ENCODE measurements at regions not wholly inside any gene's neighbourhood (a gene's known extent, or its start where the extent isn't known, plus 50 kb on each side); places are given as distances from the start of the nearest gene placed in this dataset.
A peak's percentile ranks its signal among the peaks of the same experiment; 100 is the strongest.
"Not testable (repeated sequence)": the region's sequence is repeated elsewhere in the genome, so short reads cannot be mapped to it uniquely, and the experiment has no call there.

- not testable (repeated sequence) for H3K4me3 Mint-ChIP-seq; H3K27me3 Mint-ChIP-seq (ENCODE audit: low read depth in 3 of 3); H3K4me1 Mint-ChIP-seq; H3K27ac Mint-ChIP-seq; H3K9me3 Mint-ChIP-seq; H3K36me3 Mint-ChIP-seq; DNase-seq
Observed at GRCh38 chr7:50887061-50887460, 104.4 kb upstream of the GRB10 start.

- Mint-ChIP-seq H3K27ac (no peak overlapping the region), H3K9me3 (peaks cover 0 to 3% (median 0%) of the 10 kb centered on the region in 6 donors), H3K4me1 (no peaks in the 10 kb centered on the region), H3K27me3 (ENCODE audit: low read depth in 3 of 3) (peaks cover 0 to 12% (median 2%) of the 10 kb centered on the region in 3 donors), H3K36me3 (no peaks in the 10 kb centered on the region), H3K4me3 (no peak overlapping the region)
- no peak for DNase-seq
Observed at GRCh38 chr7:50872437-50872836, 89.7 kb upstream of the GRB10 start.

- no peak overlapping the region for H3K4me3 Mint-ChIP-seq
- no peaks in the 10 kb centered on the region for H3K36me3 Mint-ChIP-seq
- DNase-seq = no peak
- H3K4me1 Mint-ChIP-seq = no peaks in the 10 kb centered on the region
- peaks cover 0 to 4% (median 4%) of the 10 kb centered on the region in 3 donors for H3K27me3 Mint-ChIP-seq (ENCODE audit: low read depth in 3 of 3)
- no peak overlapping the region for H3K27ac Mint-ChIP-seq
- no peaks in the 10 kb centered on the region for H3K9me3 Mint-ChIP-seq
Observed at GRCh38 chr7:50869108-50869725, 86.5 kb upstream of the GRB10 start.

GRCh38 chr7:50868426-50869100 lies 85.9 kb upstream of the GRB10 start:
- Mint-ChIP-seq H3K27ac (no peak overlapping the region), H3K4me1 (peaks cover 0 to 2% of the 10 kb centered on the region in 2 donors), H3K4me3 (no peak overlapping the region), H3K36me3 (no peaks in the 10 kb centered on the region), H3K27me3 (ENCODE audit: low read depth in 3 of 3) (peaks cover 0 to 4% (median 4%) of the 10 kb centered on the region in 3 donors), H3K9me3 (no peaks in the 10 kb centered on the region)
- no peak for DNase-seq

GRCh38 chr7:50867034-50867356 lies 84.3 kb upstream of the GRB10 start:
- H3K27me3 Mint-ChIP-seq (ENCODE audit: low read depth in 3 of 3) = peaks cover 0 to 4% (median 4%) of the 10 kb centered on the region in 3 donors
- no peak overlapping the region for H3K27ac Mint-ChIP-seq
- H3K4me3 Mint-ChIP-seq = no peak overlapping the region
- no peaks in the 10 kb centered on the region for H3K9me3 Mint-ChIP-seq
- DNase-seq = no peak
- no peaks in the 10 kb centered on the region for H3K36me3 Mint-ChIP-seq
- H3K4me1 Mint-ChIP-seq = peaks cover 2 to 10% of the 10 kb centered on the region in 2 donors

- no peak overlapping the region for H3K27ac Mint-ChIP-seq
- no peaks in the 10 kb centered on the region for H3K36me3 Mint-ChIP-seq
- H3K4me1 Mint-ChIP-seq = peaks cover 2 to 10% of the 10 kb centered on the region in 2 donors
- no peak for DNase-seq
- peaks cover 0 to 4% (median 4%) of the 10 kb centered on the region in 3 donors for H3K27me3 Mint-ChIP-seq (ENCODE audit: low read depth in 3 of 3)
- H3K4me3 Mint-ChIP-seq = no peak overlapping the region
- H3K9me3 Mint-ChIP-seq = no peaks in the 10 kb centered on the region
Observed at GRCh38 chr7:50866343-50867033, 83.8 kb upstream of the GRB10 start.

- no peaks in the 10 kb centered on the region for H3K9me3 Mint-ChIP-seq
- H3K36me3 Mint-ChIP-seq = no peaks in the 10 kb centered on the region
- no peak for DNase-seq
- no peak overlapping the region for H3K27ac Mint-ChIP-seq
- no peak overlapping the region for H3K4me3 Mint-ChIP-seq
- peaks cover 0 to 4% (median 0%) of the 10 kb centered on the region in 3 donors for H3K27me3 Mint-ChIP-seq (ENCODE audit: low read depth in 3 of 3)
- peaks cover 2 to 10% of the 10 kb centered on the region in 2 donors for H3K4me1 Mint-ChIP-seq
Observed at GRCh38 chr7:50865450-50865849, 82.8 kb upstream of the GRB10 start.

- no peak overlapping the region for H3K4me3 Mint-ChIP-seq
- H3K27ac Mint-ChIP-seq = no peak overlapping the region
- no peaks in the 10 kb centered on the region for H3K9me3 Mint-ChIP-seq
- H3K4me1 Mint-ChIP-seq = peaks cover 2 to 10% of the 10 kb centered on the region in 2 donors
- DNase-seq = no peak
- H3K27me3 Mint-ChIP-seq (ENCODE audit: low read depth in 3 of 3) = peaks cover 0 to 4% (median 0%) of the 10 kb centered on the region in 3 donors
- H3K36me3 Mint-ChIP-seq = no peaks in the 10 kb centered on the region
Observed at GRCh38 chr7:50864694-50865093, 82.0 kb upstream of the GRB10 start.

- Mint-ChIP-seq H3K9me3 (no peaks in the 10 kb centered on the region), H3K4me3 (no peak overlapping the region), H3K27me3 (ENCODE audit: low read depth in 3 of 3) (peaks cover 0 to 6% (median 2%) of the 10 kb centered on the region in 3 donors), H3K4me1 (peaks cover 2 to 10% of the 10 kb centered on the region in 2 donors), H3K27ac (no peak overlapping the region), H3K36me3 (no peaks in the 10 kb centered on the region)
- peak in 1 of 3 donors; percentile 3 for DNase-seq
Observed at GRCh38 chr7:50863053-50863452, 80.4 kb upstream of the GRB10 start.

GRCh38 chr7:50862302-50862701 lies 79.6 kb upstream of the GRB10 start:
- Mint-ChIP-seq H3K9me3 (no peaks in the 10 kb centered on the region), H3K27me3 (ENCODE audit: low read depth in 3 of 3) (peaks cover 0 to 4% (median 2%) of the 10 kb centered on the region in 3 donors), H3K4me3 (no peak overlapping the region), H3K36me3 (no peaks in the 10 kb centered on the region), H3K27ac (no peak overlapping the region), H3K4me1 (peaks cover 2 to 10% of the 10 kb centered on the region in 2 donors)
- DNase-seq = no peak

- no peak overlapping the region for H3K4me3 Mint-ChIP-seq
- peaks cover 2 to 10% of the 10 kb centered on the region in 2 donors for H3K4me1 Mint-ChIP-seq
- H3K9me3 Mint-ChIP-seq = no peaks in the 10 kb centered on the region
- no peaks in the 10 kb centered on the region for H3K36me3 Mint-ChIP-seq
- DNase-seq = no peak
- H3K27ac Mint-ChIP-seq = no peak overlapping the region
- peaks cover 0 to 2% (median 2%) of the 10 kb centered on the region in 3 donors for H3K27me3 Mint-ChIP-seq (ENCODE audit: low read depth in 3 of 3)
Observed at GRCh38 chr7:50860598-50860997, 77.9 kb upstream of the GRB10 start.

GRCh38 chr7:50860174-50860573 lies 77.5 kb upstream of the GRB10 start:
- Mint-ChIP-seq H3K27ac (no peak overlapping the region), H3K9me3 (no peaks in the 10 kb centered on the region), H3K4me3 (no peak overlapping the region), H3K36me3 (no peaks in the 10 kb centered on the region), H3K4me1 (peaks cover 2 to 10% of the 10 kb centered on the region in 2 donors), H3K27me3 (ENCODE audit: low read depth in 3 of 3) (peaks cover 0 to 2% (median 2%) of the 10 kb centered on the region in 3 donors)
- no peak for DNase-seq

- no peak overlapping the region for H3K27ac Mint-ChIP-seq
- H3K4me1 Mint-ChIP-seq = peaks cover 2 to 9% of the 10 kb centered on the region in 2 donors
- H3K9me3 Mint-ChIP-seq = no peaks in the 10 kb centered on the region
- H3K36me3 Mint-ChIP-seq = no peaks in the 10 kb centered on the region
- H3K4me3 Mint-ChIP-seq = no peak overlapping the region
- no peak for DNase-seq
- peaks cover 0 to 2% (median 2%) of the 10 kb centered on the region in 3 donors for H3K27me3 Mint-ChIP-seq (ENCODE audit: low read depth in 3 of 3)
Observed at GRCh38 chr7:50858528-50859245, 76.0 kb upstream of the GRB10 start.
